ENCODE measurements at regions not wholly inside any gene's neighbourhood (a gene's known extent, or its start where the extent isn't known, plus 50 kb on each side); places are given as distances from the start of the nearest gene placed in this dataset.

GRCh38 chr2:183533021-183533420 lies 408.8 kb downstream of the NUP35 start:
- TF ChIP-seq CTCF (conservative IDR thresholded peaks at IDR 0.05 in 1 of 2, IDR thresholded peaks at IDR 0.05 in 1 of 2; ENCODE audit: extremely low read depth in 1 of 2, insufficient read depth in 1 of 2, low read depth in 1 of 2, low read length in 2 of 2) (no peak), EZH2 (IDR thresholded peaks at IDR 0.05; ENCODE audit: borderline replicate concordance, low read length) (no peak)

Data from mammary epithelial cell (primary cell).